GM21737 (cell line): ENCODE measurements at regions not wholly inside any gene's neighbourhood (a gene's known extent, or its start where the extent isn't known, plus 50 kb on each side); places are given as distances from the start of the nearest gene placed in this dataset.

Experiments
- ATAC-seq: cut with Tn5 transposase; IDR thresholded peaks from one replicate; pipeline ENCODE4 v1.9.1; 2021; ENCODE audit warnings: mild to moderate bottlenecking, moderate library complexity; ENCODE audit not compliant: unreplicated experiment

- ATAC-seq = no peak
Measured at GRCh38 chr2:2935445-2936149, 442.0 kb downstream of the EIPR1 start.

- no peak for ATAC-seq
Measured at GRCh38 chr2:2933426-2933825, 444.2 kb downstream of the EIPR1 start.

- ATAC-seq = no peak
Measured at GRCh38 chr2:2932692-2933305, 444.8 kb downstream of the EIPR1 start.

- ATAC-seq = no peak
Measured at GRCh38 chr2:2932189-2932588, 445.4 kb downstream of the EIPR1 start.

- no peak for ATAC-seq
Measured at GRCh38 chr2:2931318-2932075, 446.1 kb downstream of the EIPR1 start.

GRCh38 chr2:2930841-2931240 lies 446.8 kb downstream of the EIPR1 start:
- no peak for ATAC-seq

GRCh38 chr2:2926858-2927175 lies 450.8 kb downstream of the EIPR1 start:
- no peak for ATAC-seq

- no peak for ATAC-seq
Measured at GRCh38 chr2:2926009-2926857, 451.4 kb downstream of the EIPR1 start.

- ATAC-seq = no peak
Measured at GRCh38 chr2:2922156-2922555, 455.5 kb downstream of the EIPR1 start.

GRCh38 chr2:2921011-2921720 lies 456.5 kb downstream of the EIPR1 start:
- no peak for ATAC-seq

- no peak for ATAC-seq
Measured at GRCh38 chr2:2919574-2920365, 457.8 kb downstream of the EIPR1 start.

GRCh38 chr2:2919026-2919425 lies 458.6 kb downstream of the EIPR1 start:
- no peak for ATAC-seq

- ATAC-seq = no peak
Measured at GRCh38 chr2:2916621-2917020, 461.0 kb downstream of the EIPR1 start.

GRCh38 chr2:2914252-2914651 lies 463.4 kb downstream of the EIPR1 start:
- ATAC-seq = no peak

GRCh38 chr2:2913601-2914120 lies 464.0 kb downstream of the EIPR1 start:
- ATAC-seq = no peak

- ATAC-seq = no peak
Measured at GRCh38 chr2:2912731-2913130, 464.9 kb downstream of the EIPR1 start.

- no peak for ATAC-seq
Measured at GRCh38 chr2:2912293-2912692, 465.3 kb downstream of the EIPR1 start.

GRCh38 chr2:2910259-2910658 lies 467.4 kb downstream of the EIPR1 start:
- ATAC-seq = no peak
